CD14-positive monocyte (primary cell): ENCODE measurements at regions not wholly inside any gene's neighbourhood (a gene's known extent, or its start where the extent isn't known, plus 50 kb on each side); places are given as distances from the start of the nearest gene placed in this dataset.

Experiments used
- DNase-seq, 3 donors: peaks; one replicate each; pipeline ENCODE4 v3.0.0-alpha.2; 2011 to 2022
- H2AFZ ChIP-seq: 2 replicates; pipeline ENCODE4 v1.6.0; 2012; ENCODE audit warnings: mild to moderate bottlenecking, low read depth, low read length, inconsistent platforms; ENCODE audit not compliant: insufficient read depth, poor library complexity, severe bottlenecking
- H3K27ac ChIP-seq, 2 donors: 1 replicate in 1 of 2; 2 replicates in 1 of 2; pipeline ENCODE4 v1.5.1; 2012 to 2013; ENCODE audit warnings: low read length in 2 of 2, control low read depth in 1 of 2, inconsistent platforms in 1 of 2, low read depth in 1 of 2, mild to moderate bottlenecking in 1 of 2
- H3K27me3 ChIP-seq, 2 donors: one replicate each; pipeline versions ENCODE4 v1.6.0 to v1.6.1; 2011 to 2013; ENCODE audit warnings: low read length in 2 of 2; ENCODE audit not compliant: control insufficient read depth in 2 of 2, insufficient read depth in 2 of 2
- H3K36me3 ChIP-seq, 2 donors: replicated peaks in 1 of 2; 1 replicate in 1 of 2; 2 replicates in 1 of 2; pipeline versions ENCODE4 v1.5.1 to v1.6.1; 2012 to 2013; ENCODE audit warnings: low read length in 2 of 2, control low read depth in 1 of 2, inconsistent platforms in 1 of 2, mild to moderate bottlenecking in 1 of 2; ENCODE audit not compliant: insufficient read depth in 2 of 2, control insufficient read depth in 1 of 2
- H3K4me1 ChIP-seq, 2 donors: 1 replicate in 1 of 2; 2 replicates in 1 of 2; pipeline versions ENCODE4 v1.5.1 to v1.6.1; 2012 to 2013; ENCODE audit warnings: low read length in 2 of 2, control low read depth in 1 of 2, inconsistent platforms in 1 of 2, mild to moderate bottlenecking in 1 of 2, moderate library complexity in 1 of 2; ENCODE audit not compliant: insufficient read depth in 2 of 2, control insufficient read depth in 1 of 2
- H3K4me2 ChIP-seq: replicated peaks from 2 replicates; pipeline ENCODE3; 2012; ENCODE audit warnings: low read length, moderate library complexity, mild to moderate bottlenecking; ENCODE audit not compliant: poor library complexity, severe bottlenecking; ENCODE audit errors: extremely low read depth
- H3K4me3 ChIP-seq, 3 experiments: fragments of 200-600 bp in 1 of 3; sonication (generic) in 1 of 3; replicated peaks in 1 of 3; 1 replicate in 2 of 3; 2 replicates in 1 of 3; pipeline ENCODE4 v1.5.1; 2011 to 2013; ENCODE audit warnings: low read length in 3 of 3, mild to moderate bottlenecking in 3 of 3, control low read depth in 2 of 3, low read depth in 2 of 3, inconsistent platforms in 1 of 3, moderate library complexity in 1 of 3
- H3K79me2 ChIP-seq: 2 replicates; pipeline ENCODE4 v1.6.0; 2012; ENCODE audit warnings: mild to moderate bottlenecking, control low read depth, inconsistent platforms, low read length, moderate library complexity; ENCODE audit not compliant: insufficient read depth
- H3K9ac ChIP-seq: 2 replicates; pipeline ENCODE4 v1.6.0; 2017; ENCODE audit warnings: low read length, mild to moderate bottlenecking; ENCODE audit not compliant: insufficient read depth, poor library complexity, severe bottlenecking
- H3K9me3 ChIP-seq, 2 donors: replicated peaks in 1 of 2; 1 replicate in 1 of 2; 2 replicates in 1 of 2; pipeline versions ENCODE4 v1.5.1 to v1.6.1; 2012 to 2013; ENCODE audit warnings: low read length in 2 of 2, control low read depth in 1 of 2; ENCODE audit not compliant: control insufficient read depth in 1 of 2, insufficient read depth in 1 of 2
- H4K20me1 ChIP-seq: 2 replicates; pipeline ENCODE4 v1.6.0; 2012; ENCODE audit warnings: mild to moderate bottlenecking, low read length, control low read depth, moderate library complexity; ENCODE audit not compliant: insufficient read depth
- H3K27ac Mint-ChIP-seq, 7 donors: one replicate each; pipeline ENCODE4 v1.8.0; 2020; ENCODE audit warnings: mild to moderate bottlenecking in 7 of 7, mixed read lengths in 7 of 7, moderate library complexity in 6 of 7, inconsistent platforms in 2 of 7
- H3K27me3 Mint-ChIP-seq, 3 donors: one replicate each; pipeline ENCODE4 v1.8.0; 2021 to 2022; ENCODE audit warnings: low read depth in 3 of 3, mild to moderate bottlenecking in 3 of 3, mixed read lengths in 3 of 3, moderate library complexity in 3 of 3, inconsistent platforms in 1 of 3
- H3K36me3 Mint-ChIP-seq, 2 donors: one replicate each; pipeline ENCODE4 v1.8.0; 2020; ENCODE audit warnings: mixed read lengths in 2 of 2, inconsistent platforms in 1 of 2, mild to moderate bottlenecking in 1 of 2
- H3K4me1 Mint-ChIP-seq: one replicate; pipeline ENCODE4 v1.8.0; 2020; ENCODE audit warnings: mild to moderate bottlenecking, mixed read lengths
- H3K4me3 Mint-ChIP-seq, 2 donors: one replicate each; pipeline ENCODE4 v1.8.0; 2020; ENCODE audit warnings: mild to moderate bottlenecking in 2 of 2, mixed read lengths in 2 of 2, moderate library complexity in 1 of 2
- H3K9me3 Mint-ChIP-seq, 7 donors: one replicate each; pipeline ENCODE4 v1.8.0; 2020 to 2022; ENCODE audit warnings: mixed read lengths in 7 of 7, mild to moderate bottlenecking in 6 of 7, moderate library complexity in 6 of 7, inconsistent platforms in 2 of 7
- WGBS: methylation state at CpG from one replicate; pipeline ENCODE4 v1.1.5; 2013; ENCODE audit warnings: missing lambda C conversion rate; ENCODE audit not compliant: insufficient coverage; 5-methylcytosine and 5-hydroxymethylcytosine counted together
- intact Hi-C, 2 donors: fragments of 100-400 bp; cut with micrococcal nuclease; formaldehyde crosslinking; loops; one replicate each; pipeline versions ENCODE4 v1.15.0 to v1.15.1; 2023
- TF ChIP-seq, protein P1 (sequence below): fragments of 200-600 bp; IDR thresholded peaks from one replicate; pipeline ENCODE4 v1.8.0; 2022; ENCODE audit warnings: antibody characterized with exemption, mild to moderate bottlenecking

DNA sequence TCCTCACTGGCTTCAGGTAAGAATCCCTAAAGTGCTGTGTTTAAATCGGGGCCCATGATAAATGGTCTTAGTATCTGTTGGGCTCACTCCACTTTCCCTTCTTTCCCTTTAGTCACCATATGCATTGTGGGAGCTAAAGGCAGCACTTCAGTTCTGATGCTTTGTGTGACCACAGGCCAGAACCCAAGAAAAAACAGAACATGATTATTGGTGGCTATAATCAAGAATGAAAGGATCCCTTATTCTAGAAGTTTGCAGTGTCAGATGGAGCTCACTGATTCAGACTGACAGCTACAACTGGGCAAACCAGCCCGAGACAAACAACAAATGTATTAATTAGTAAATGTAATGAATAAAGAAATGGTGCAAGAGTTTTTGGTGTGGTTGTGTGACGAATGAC lies 57.3 kb upstream of the POMP start:
- no peak overlapping the region for H3K4me3 Mint-ChIP-seq

DNA sequence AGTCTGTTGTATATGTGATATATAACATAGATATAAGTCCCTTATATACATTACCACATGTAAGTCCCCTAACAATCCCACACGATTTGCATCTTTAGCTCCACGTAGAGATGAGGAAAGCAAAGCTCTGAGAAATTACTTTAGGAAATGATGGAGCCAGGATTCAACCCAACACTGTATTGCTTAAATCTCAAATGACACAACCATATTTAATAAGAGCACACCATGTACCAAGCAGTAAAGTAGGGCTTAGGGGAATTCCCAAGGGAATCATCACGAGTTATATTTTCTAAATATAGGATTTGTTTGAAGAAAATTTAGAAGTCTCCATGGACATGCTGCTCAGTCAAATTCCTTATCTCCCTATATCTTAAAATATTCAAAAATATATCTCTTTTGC lies 61.3 kb upstream of the POMP start:
- H3K4me3 Mint-ChIP-seq: no peak overlapping the region
- peaks cover 6% of the 10 kb centered on the region for H3K4me1 Mint-ChIP-seq
- H3K9me3 Mint-ChIP-seq: peaks cover 0 to 5% (median 2%) of the 10 kb centered on the region in 7 donors
- Histone ChIP-seq H3K27ac (no peak overlapping the region), H3K4me3 (no peak overlapping the region), H3K4me1 (peaks cover 3 to 7% of the 10 kb centered on the region in 2 donors), H3K27me3 (no peaks in the 10 kb centered on the region), H3K4me2 (no peak overlapping the region), H2AFZ (no peak overlapping the region), H4K20me1 (no peaks in the 10 kb centered on the region), H3K79me2 (no peaks in the 10 kb centered on the region), H3K36me3 (no peaks in the 10 kb centered on the region), H3K9me3 (peaks cover 0 to 9% of the 10 kb centered on the region in 2 donors), H3K9ac (no peak overlapping the region)
- H3K27me3 Mint-ChIP-seq: peaks cover 0 to 6% (median 2%) of the 10 kb centered on the region in 3 donors
- TF ChIP-seq, protein P1, sequence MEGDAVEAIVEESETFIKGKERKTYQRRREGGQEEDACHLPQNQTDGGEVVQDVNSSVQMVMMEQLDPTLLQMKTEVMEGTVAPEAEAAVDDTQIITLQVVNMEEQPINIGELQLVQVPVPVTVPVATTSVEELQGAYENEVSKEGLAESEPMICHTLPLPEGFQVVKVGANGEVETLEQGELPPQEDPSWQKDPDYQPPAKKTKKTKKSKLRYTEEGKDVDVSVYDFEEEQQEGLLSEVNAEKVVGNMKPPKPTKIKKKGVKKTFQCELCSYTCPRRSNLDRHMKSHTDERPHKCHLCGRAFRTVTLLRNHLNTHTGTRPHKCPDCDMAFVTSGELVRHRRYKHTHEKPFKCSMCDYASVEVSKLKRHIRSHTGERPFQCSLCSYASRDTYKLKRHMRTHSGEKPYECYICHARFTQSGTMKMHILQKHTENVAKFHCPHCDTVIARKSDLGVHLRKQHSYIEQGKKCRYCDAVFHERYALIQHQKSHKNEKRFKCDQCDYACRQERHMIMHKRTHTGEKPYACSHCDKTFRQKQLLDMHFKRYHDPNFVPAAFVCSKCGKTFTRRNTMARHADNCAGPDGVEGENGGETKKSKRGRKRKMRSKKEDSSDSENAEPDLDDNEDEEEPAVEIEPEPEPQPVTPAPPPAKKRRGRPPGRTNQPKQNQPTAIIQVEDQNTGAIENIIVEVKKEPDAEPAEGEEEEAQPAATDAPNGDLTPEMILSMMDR: no peak
- intact Hi-C loops: no loop called here
- H3K36me3 Mint-ChIP-seq: no peaks in the 10 kb centered on the region
- no peak for DNase-seq
- no CpG with 5 or more reads among the region's 3 CpGs for WGBS
- no peak overlapping the region for H3K27ac Mint-ChIP-seq

More for the DNA sequence above, 57.3 kb upstream of the POMP start:
- Histone ChIP-seq H3K27ac (no peak overlapping the region), H3K4me2 (no peak overlapping the region), H3K4me3 (no peak overlapping the region), H3K27me3 (no peaks in the 10 kb centered on the region), H3K36me3 (no peaks in the 10 kb centered on the region), H3K79me2 (no peaks in the 10 kb centered on the region), H4K20me1 (no peaks in the 10 kb centered on the region), H2AFZ (no peak overlapping the region), H3K4me1 (peaks cover 0 to 2% of the 10 kb centered on the region in 2 donors), H3K9ac (no peak overlapping the region), H3K9me3 (peaks cover 0 to 9% of the 10 kb centered on the region in 2 donors)
- Mint-ChIP-seq H3K9me3 (peaks cover 0 to 5% (median 2%) of the 10 kb centered on the region in 7 donors), H3K4me1 (peaks cover 6% of the 10 kb centered on the region), H3K36me3 (no peaks in the 10 kb centered on the region), H3K27ac (no peak overlapping the region), H3K27me3 (peaks cover 0 to 6% (median 0%) of the 10 kb centered on the region in 3 donors)
- TF ChIP-seq, protein P1: no peak
- intact Hi-C loops: no loop called here
- WGBS: 100% methylated on average over 1 of the region's 3 CpGs
- DNase-seq: no peak
